ENCODE measurements at regions not wholly inside any gene's neighbourhood (a gene's known extent, or its start where the extent isn't known, plus 50 kb on each side); places are given as distances from the start of the nearest gene placed in this dataset.

DNA sequence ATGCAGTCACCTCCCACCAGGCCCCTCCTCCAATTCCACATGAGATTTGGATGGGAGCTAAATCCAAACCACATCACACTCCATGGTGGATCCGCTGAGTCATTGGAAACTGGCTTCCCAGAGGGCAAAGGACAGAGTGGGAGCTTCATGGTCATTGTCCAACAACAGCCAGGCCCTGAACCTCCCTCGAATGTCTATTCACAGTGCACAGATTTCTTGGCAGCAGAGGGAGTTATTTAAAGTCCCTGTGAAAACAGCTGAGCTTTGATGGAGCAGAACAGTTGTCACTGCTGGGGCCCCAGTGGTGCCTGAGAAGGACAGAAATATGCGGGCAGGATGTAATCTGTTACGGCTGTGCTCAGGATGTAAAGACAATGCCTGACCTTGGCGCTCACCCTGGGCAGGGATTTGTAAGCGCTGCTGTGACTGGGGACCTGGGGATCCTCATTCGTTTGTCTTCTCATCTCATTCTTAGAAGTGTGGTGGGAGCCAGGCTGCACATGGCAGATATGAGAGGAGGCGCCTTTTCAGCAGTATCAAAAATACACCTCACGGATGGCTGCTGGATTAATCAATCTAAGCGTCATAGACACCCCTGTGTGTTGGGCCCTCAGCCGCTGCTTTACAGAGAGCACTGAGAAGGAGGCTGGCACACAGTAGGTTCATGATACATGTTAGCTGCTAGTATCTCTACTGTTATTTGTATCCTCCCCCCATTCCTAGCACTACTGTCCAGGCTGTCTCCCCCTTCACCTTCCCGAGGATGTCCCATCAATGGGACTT is 439.4 kb downstream of the PTPRU start:
- ATAC-seq (ENCODE audit: low FRiP score in 2 of 2), result no peak
- DNase-seq, result peak in 1 of 2 donors; percentile 3

DNA sequence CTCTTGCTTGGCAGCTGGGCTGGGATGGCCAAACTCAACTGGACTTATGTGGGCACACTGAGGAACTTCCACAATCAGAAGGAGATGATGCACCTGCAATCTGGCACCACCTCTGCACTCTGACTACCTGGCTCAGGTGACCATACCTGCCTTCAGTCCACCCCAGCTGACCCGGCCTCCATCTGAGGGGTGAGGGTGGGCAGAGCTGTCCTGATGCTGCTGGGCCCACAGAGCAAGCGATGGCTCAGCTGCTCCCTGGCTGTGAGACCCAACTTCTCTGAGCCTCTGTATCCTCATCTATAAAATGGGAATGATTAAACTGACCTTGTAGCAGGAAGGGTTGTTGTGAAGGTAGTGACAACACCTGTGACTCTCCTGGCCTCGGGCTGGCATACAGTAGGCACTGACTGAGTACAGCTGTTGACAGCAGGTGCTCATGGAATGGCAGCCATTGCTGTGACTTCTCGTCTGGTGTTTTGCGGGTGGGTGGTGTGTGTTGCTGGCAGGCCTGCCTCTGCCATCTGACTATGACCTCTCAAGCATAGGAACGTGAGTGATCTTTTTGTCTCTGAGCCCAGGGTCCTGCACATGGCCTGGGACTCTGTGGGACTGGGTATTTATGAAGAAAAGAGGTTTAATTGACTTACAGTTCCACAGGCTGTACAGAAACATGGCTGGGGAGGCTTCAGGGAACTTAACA is 438.5 kb downstream of the PTPRU start:
- DNase-seq (peak in 1 of 2 donors; percentile 17), ATAC-seq (ENCODE audit: low FRiP score in 2 of 2) (no peak)
- no peaks in the 10 kb centered on the region for H3K36me3 ChIP-seq
- no peaks in the 10 kb centered on the region for H3K27me3 ChIP-seq
- no peak overlapping the region for H3K4me3 ChIP-seq
- TF ChIP-seq, protein P1, sequence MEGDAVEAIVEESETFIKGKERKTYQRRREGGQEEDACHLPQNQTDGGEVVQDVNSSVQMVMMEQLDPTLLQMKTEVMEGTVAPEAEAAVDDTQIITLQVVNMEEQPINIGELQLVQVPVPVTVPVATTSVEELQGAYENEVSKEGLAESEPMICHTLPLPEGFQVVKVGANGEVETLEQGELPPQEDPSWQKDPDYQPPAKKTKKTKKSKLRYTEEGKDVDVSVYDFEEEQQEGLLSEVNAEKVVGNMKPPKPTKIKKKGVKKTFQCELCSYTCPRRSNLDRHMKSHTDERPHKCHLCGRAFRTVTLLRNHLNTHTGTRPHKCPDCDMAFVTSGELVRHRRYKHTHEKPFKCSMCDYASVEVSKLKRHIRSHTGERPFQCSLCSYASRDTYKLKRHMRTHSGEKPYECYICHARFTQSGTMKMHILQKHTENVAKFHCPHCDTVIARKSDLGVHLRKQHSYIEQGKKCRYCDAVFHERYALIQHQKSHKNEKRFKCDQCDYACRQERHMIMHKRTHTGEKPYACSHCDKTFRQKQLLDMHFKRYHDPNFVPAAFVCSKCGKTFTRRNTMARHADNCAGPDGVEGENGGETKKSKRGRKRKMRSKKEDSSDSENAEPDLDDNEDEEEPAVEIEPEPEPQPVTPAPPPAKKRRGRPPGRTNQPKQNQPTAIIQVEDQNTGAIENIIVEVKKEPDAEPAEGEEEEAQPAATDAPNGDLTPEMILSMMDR (IDR thresholded peaks at IDR 0.05), result no peak
- TF ChIP-seq POLR2A (IDR thresholded peaks at IDR 0.05) (no peak), EP300 (IDR thresholded peaks at IDR 0.05) (no peak), POLR2AphosphoS5 (IDR thresholded peaks at IDR 0.05) (no peak)
- H3K9me3 ChIP-seq, result no peaks in the 10 kb centered on the region
- no peaks in the 10 kb centered on the region for H3K4me1 ChIP-seq
- no peak overlapping the region for H3K27ac ChIP-seq
- WGBS, 2 donors, result 94 to 98% methylated on average over 2 to 6 of the region's 6 CpGs

More for the DNA sequence above, 439.4 kb downstream of the PTPRU start:
- TF ChIP-seq EP300 (IDR thresholded peaks at IDR 0.05) (no peak), POLR2A (IDR thresholded peaks at IDR 0.05) (no peak), POLR2AphosphoS5 (IDR thresholded peaks at IDR 0.05) (no peak)
- TF ChIP-seq, protein P1 (IDR thresholded peaks at IDR 0.05), result no peak
- 60 to 66% methylated on average over 8 to 12 of the region's 12 CpGs for WGBS, 2 donors
- Histone ChIP-seq H3K27ac (no peak overlapping the region), H3K4me1 (no peaks in the 10 kb centered on the region), H3K9me3 (no peaks in the 10 kb centered on the region), H3K27me3 (no peaks in the 10 kb centered on the region), H3K4me3 (no peak overlapping the region), H3K36me3 (no peaks in the 10 kb centered on the region)

DNA sequence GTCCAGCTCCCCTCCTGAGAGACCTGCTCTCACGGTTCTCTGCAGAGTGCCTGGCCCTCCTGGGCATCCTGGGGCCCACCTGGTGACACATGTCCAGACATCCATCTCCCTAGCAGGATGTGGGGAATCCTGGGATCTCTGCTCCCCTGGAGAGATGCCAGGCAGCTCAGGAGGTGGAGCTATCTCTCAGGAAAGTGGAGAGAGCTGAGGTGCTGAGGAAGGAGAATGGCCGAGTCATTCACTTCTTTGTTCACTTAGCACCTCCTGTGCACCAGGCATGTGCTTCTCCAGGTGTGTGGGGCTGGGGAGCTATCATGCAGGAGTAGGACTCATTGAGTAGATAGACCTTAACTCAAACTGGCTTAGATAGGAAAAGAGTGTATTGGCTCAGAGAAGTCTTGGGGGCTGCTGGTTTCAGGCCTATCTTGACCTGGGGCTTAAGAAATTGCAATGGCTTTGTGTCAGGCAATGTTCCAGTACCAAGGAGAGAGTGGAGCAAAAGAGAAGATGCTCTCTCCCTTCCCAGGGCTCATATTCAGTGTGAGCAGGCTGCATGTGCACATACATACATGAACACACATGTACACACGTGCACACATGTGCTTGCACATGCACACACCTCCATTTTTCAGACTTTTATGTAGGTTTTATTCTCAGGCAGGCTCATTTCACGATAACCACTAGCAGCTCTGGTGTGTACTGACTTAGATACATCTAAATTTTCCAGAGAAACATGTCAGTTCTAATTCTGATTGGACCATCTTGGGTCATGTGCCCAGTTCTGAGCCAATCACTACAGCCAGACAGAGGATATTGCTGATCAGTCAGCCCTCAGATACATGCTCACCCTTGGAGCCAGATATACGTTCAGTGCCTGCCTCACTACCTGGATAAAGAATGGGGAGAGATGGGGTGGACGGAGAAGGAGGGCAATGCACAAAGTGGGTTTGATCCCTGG is 437.6 kb downstream of the PTPRU start:
- no peaks in the 10 kb centered on the region for H3K27me3 ChIP-seq
- no peak overlapping the region for H3K27ac ChIP-seq
- whole genome bisulfite sequencing, 2 donors, result 62 to 76% methylated on average over 6 of the region's 6 CpGs
- H3K36me3 ChIP-seq, result no peaks in the 10 kb centered on the region
- ATAC-seq (ENCODE audit: low FRiP score in 2 of 2) (no peak), DNase-seq (peak in 1 of 2 donors; percentile 4)
- no peaks in the 10 kb centered on the region for H3K4me1 ChIP-seq
- TF ChIP-seq, protein P1 (IDR thresholded peaks at IDR 0.05), result no peak
- TF ChIP-seq POLR2AphosphoS5 (IDR thresholded peaks at IDR 0.05), result no peak
- no peak for TF ChIP-seq EP300 (IDR thresholded peaks at IDR 0.05)
- no peak for TF ChIP-seq POLR2A (IDR thresholded peaks at IDR 0.05)
- H3K9me3 ChIP-seq, result no peaks in the 10 kb centered on the region
- H3K4me3 ChIP-seq, result no peak overlapping the region

DNA sequence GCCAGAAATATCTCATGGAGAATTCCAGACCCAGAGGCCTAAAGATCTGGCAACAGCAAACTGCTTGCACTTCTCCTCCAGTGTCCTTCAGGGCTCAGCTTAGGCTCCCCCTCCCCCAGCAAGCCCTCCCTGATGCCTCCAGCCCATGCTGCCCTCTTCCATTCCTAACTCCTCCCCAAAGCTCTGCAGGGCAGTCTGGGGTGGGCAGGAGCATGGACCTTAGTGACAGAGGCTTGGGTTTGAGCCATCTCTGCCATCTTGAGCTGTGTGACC is 436.8 kb downstream of the PTPRU start:
- ATAC-seq (ENCODE audit: low FRiP score in 2 of 2), result no peak
- TF ChIP-seq POLR2A (IDR thresholded peaks at IDR 0.05), result no peak
- TF ChIP-seq, protein P1 (IDR thresholded peaks at IDR 0.05), result no peak
- no peak for TF ChIP-seq EP300 (IDR thresholded peaks at IDR 0.05)
- no peak for TF ChIP-seq POLR2AphosphoS5 (IDR thresholded peaks at IDR 0.05)
- no peaks in the 10 kb centered on the region for H3K4me1 ChIP-seq
- no peaks in the 10 kb centered on the region for H3K9me3 ChIP-seq
- no peak overlapping the region for H3K4me3 ChIP-seq
- DNase-seq, result no peak
- no peaks in the 10 kb centered on the region for H3K36me3 ChIP-seq
- H3K27me3 ChIP-seq, result no peaks in the 10 kb centered on the region
- no peak overlapping the region for H3K27ac ChIP-seq

Measured in upper lobe of left lung (tissue), 6 donors.